ENCODE measurements at regions not wholly inside any gene's neighbourhood (a gene's known extent, or its start where the extent isn't known, plus 50 kb on each side); places are given as distances from the start of the nearest gene placed in this dataset.

DNA sequence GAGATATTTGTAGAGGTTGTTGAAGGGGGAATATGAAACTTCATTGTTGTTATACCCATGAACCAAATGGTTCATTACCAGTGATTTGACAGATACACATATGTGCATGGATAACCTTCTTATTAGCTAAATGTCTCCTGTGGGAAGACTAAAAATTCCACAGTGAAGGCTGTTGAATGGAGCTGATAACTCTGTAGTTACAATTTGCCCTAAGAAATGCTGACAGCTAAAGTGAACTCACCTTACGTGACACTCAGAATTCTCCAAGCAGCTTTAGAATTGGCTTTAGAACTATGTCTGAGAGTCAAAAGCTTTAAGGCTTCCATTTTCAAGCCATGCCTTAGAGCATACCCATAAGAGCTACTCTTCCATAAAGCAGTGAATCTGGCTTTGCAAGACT is 276.9 kb downstream of the PRELID2 start:
- TF ChIP-seq, protein P1, sequence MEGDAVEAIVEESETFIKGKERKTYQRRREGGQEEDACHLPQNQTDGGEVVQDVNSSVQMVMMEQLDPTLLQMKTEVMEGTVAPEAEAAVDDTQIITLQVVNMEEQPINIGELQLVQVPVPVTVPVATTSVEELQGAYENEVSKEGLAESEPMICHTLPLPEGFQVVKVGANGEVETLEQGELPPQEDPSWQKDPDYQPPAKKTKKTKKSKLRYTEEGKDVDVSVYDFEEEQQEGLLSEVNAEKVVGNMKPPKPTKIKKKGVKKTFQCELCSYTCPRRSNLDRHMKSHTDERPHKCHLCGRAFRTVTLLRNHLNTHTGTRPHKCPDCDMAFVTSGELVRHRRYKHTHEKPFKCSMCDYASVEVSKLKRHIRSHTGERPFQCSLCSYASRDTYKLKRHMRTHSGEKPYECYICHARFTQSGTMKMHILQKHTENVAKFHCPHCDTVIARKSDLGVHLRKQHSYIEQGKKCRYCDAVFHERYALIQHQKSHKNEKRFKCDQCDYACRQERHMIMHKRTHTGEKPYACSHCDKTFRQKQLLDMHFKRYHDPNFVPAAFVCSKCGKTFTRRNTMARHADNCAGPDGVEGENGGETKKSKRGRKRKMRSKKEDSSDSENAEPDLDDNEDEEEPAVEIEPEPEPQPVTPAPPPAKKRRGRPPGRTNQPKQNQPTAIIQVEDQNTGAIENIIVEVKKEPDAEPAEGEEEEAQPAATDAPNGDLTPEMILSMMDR (conservative IDR thresholded peaks at IDR 0.05): no peak
- TF ChIP-seq EZH2 (IDR thresholded peaks at IDR 0.05; ENCODE audit: low read depth): no peak
